ENCODE measurements at regions not wholly inside any gene's neighbourhood (a gene's known extent, or its start where the extent isn't known, plus 50 kb on each side); places are given as distances from the start of the nearest gene placed in this dataset.
A peak's percentile ranks its signal among the peaks of the same experiment; 100 is the strongest.

- DNase-seq, result no peak
Measured at GRCh38 chr16:62208934-62209333, 172.7 kb upstream of the CDH8 start.

GRCh38 chr16:62205459-62205858 is 169.2 kb upstream of the CDH8 start:
- no peak for DNase-seq

- DNase-seq, result no peak
Measured at GRCh38 chr16:62201911-62202310, 165.7 kb upstream of the CDH8 start.

GRCh38 chr16:62194828-62195227 is 158.6 kb upstream of the CDH8 start:
- DNase-seq, result no peak

- DNase-seq, result peak in 3 of 58 donors; percentile 0 to 13 (median 10)
Measured at GRCh38 chr16:62190426-62190825, 154.2 kb upstream of the CDH8 start.

- no peak for DNase-seq
Measured at GRCh38 chr16:62177351-62178203, 141.3 kb upstream of the CDH8 start.

- no peak for DNase-seq
Measured at GRCh38 chr16:62170642-62171041, 134.4 kb upstream of the CDH8 start.

- no peak for DNase-seq
Measured at GRCh38 chr16:62167551-62167950, 131.3 kb upstream of the CDH8 start.

GRCh38 chr16:62157544-62157943 is 121.3 kb upstream of the CDH8 start:
- no peak for DNase-seq

- no peak for DNase-seq
Measured at GRCh38 chr16:62156971-62157370, 120.7 kb upstream of the CDH8 start.

- DNase-seq, result no peak
Measured at GRCh38 chr16:62149631-62150030, 113.4 kb upstream of the CDH8 start.

GRCh38 chr16:62137996-62138395 is 101.8 kb upstream of the CDH8 start:
- DNase-seq, result peak in 2 of 58 donors; percentile 4 to 19

- DNase-seq, result no peak
Measured at GRCh38 chr16:62135911-62136310, 99.7 kb upstream of the CDH8 start.

- DNase-seq, result no peak
Measured at GRCh38 chr16:62135446-62135845, 99.2 kb upstream of the CDH8 start.

- DNase-seq, result no peak
Measured at GRCh38 chr16:62130101-62130500, 93.9 kb upstream of the CDH8 start.

GRCh38 chr16:62105244-62105643 is 69.0 kb upstream of the CDH8 start:
- DNase-seq, result no peak

- DNase-seq, result no peak
Measured at GRCh38 chr16:62102588-62102987, 66.3 kb upstream of the CDH8 start.

- no peak for DNase-seq
Measured at GRCh38 chr16:62100651-62101050, 64.4 kb upstream of the CDH8 start.

GRCh38 chr16:62089715-62090114 is 53.5 kb upstream of the CDH8 start:
- no peak for DNase-seq

GRCh38 chr16:62088731-62089410 is 52.6 kb upstream of the CDH8 start:
- DNase-seq, result no peak
